ENCODE measurements at regions not wholly inside any gene's neighbourhood (a gene's known extent, or its start where the extent isn't known, plus 50 kb on each side); places are given as distances from the start of the nearest gene placed in this dataset.

DNA sequence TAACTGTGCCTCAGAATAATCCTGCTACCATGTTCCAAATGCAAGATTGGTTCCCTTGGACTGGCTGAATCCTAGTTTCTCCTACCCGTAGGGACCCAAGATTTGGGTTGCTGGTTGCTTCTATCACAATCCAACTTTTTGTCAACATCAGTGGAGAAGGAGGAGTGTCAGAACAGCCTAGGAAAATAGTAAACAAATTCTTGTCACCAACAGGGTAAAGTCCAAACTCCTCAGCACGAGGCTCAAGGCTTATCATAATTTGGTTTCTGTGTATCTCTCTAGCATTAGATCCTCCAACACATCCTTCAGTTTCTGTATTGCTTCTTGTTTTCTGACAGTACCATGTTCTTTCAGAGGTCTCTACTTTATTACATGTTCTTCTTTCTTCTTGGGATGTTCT is 370.2 kb upstream of the DAB1 start:
- H3K9me3 Mint-ChIP-seq = peaks cover 0 to 15% (median 1%) of the 10 kb centered on the region in 7 donors
- H3K4me3 Mint-ChIP-seq = no peak overlapping the region
- ATAC-seq (ENCODE audit: low read depth in 2 of 2) (no peak), DNase-seq (no peak)
- no peaks in the 10 kb centered on the region for H3K4me1 Mint-ChIP-seq
- H3K36me3 Mint-ChIP-seq = no peaks in the 10 kb centered on the region
- no peak overlapping the region for H3K27ac Mint-ChIP-seq
- peaks cover 0 to 7% (median 7%) of the 10 kb centered on the region in 3 donors for H3K27me3 Mint-ChIP-seq

DNA sequence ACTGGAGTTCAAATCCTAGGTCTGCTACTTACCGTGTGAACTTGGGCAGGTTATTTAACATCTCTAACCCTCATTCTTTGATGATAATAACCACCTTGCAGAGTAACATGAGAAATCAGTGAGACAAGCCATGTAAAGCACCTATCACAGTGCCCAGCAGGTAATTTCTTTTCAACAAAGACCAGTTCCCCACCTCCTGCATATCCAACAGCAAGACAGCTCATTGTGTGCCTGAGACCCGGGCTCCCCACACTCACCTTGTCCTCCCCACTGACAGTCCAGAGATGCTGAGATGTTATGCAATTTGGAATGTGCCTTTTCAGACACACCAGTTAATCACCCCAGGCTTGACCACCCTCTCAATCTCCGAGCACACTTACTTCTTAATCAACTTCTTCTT is 367.6 kb upstream of the DAB1 start:
- no peak for DNase-seq
- no peak overlapping the region for H3K4me3 Mint-ChIP-seq
- H3K4me1 Mint-ChIP-seq = no peaks in the 10 kb centered on the region
- no peak overlapping the region for H3K27ac Mint-ChIP-seq
- H3K36me3 Mint-ChIP-seq = no peaks in the 10 kb centered on the region
- no peak for ATAC-seq (ENCODE audit: low read depth in 2 of 2)
- peaks cover 0 to under 1% (median under 1%) of the 10 kb centered on the region in 3 donors for H3K27me3 Mint-ChIP-seq
- peaks cover 0 to 12% (median 1%) of the 10 kb centered on the region in 7 donors for H3K9me3 Mint-ChIP-seq

DNA sequence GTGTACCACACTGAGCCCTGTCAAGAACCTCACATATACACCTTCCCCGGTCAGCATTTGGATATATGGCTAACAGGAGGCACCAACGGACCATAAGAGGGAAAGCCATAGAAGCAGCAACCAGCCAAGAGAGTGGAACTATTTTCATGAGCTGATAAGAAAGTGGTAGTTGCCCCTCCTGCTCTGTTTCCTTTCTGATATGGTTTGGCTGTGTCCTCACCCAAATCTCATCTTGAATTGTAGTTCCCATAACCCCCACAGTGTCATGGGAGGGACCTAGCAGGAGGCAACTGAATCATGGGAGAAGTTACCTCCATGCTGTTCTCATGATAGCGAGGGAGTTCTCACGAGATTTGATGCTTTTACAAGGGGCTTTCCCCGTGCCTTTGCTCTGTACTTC is 366.1 kb upstream of the DAB1 start:
- DNase-seq (no peak), ATAC-seq (ENCODE audit: low read depth in 2 of 2) (no peak)
- H3K4me3 Mint-ChIP-seq = no peak overlapping the region
- H3K9me3 Mint-ChIP-seq = peaks cover 0 to 11% (median 1%) of the 10 kb centered on the region in 7 donors
- H3K27ac Mint-ChIP-seq = no peak overlapping the region
- no peaks in the 10 kb centered on the region for H3K27me3 Mint-ChIP-seq
- no peaks in the 10 kb centered on the region for H3K4me1 Mint-ChIP-seq
- H3K36me3 Mint-ChIP-seq = no peaks in the 10 kb centered on the region

DNA sequence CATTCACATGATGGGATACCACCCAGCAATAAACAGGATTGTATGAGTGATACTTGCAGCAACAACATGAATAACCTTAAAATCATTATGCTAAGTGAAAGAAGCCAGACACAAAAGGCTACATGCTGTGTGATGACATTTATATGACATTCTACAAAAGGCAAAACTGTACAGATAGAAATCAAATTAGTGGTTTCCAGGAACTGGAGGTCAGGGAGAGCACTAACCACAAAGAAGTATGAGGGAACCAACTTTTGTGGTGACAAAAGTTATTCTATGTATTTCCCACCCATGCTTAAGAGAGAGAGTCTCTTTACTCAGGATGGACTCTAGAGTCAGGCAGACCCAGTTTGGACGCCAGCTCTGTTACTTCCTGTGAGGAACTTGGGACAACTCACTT is 364.5 kb upstream of the DAB1 start:
- Mint-ChIP-seq H3K27ac (no peak overlapping the region), H3K4me3 (no peak overlapping the region), H3K27me3 (no peaks in the 10 kb centered on the region), H3K36me3 (no peaks in the 10 kb centered on the region), H3K4me1 (no peaks in the 10 kb centered on the region), H3K9me3 (peaks cover 0 to 7% (median 0%) of the 10 kb centered on the region in 7 donors)
- DNase-seq (no peak), ATAC-seq (ENCODE audit: low read depth in 2 of 2) (no peak)

DNA sequence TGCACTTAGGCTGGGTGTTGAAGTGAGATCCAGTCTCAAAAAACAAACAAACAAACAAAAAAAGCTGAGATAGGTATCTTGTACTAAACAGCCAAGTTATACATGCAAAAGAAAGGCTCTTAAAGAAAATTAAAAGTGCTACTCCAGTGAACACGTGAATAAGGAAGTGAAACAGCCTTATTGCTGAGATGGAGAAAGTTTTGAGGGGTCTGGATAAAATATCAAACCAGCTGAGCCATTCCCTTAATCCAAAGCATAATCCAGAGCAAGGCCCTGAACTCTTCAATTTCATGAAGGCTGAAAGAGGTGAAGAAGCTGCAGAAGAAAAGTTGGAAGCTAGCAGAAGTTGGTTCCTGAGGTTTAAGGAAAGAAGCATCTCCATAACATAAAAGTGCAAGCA is 360.5 kb upstream of the DAB1 start:
- Mint-ChIP-seq H3K4me1 (no peaks in the 10 kb centered on the region), H3K27me3 (peaks cover 2 to 7% (median 4%) of the 10 kb centered on the region in 3 donors), H3K9me3 (no peaks in the 10 kb centered on the region), H3K27ac (no peak overlapping the region), H3K36me3 (no peaks in the 10 kb centered on the region), H3K4me3 (no peak overlapping the region)
- DNase-seq = no peak
- ATAC-seq (ENCODE audit: low read depth in 2 of 2) = no peak

DNA sequence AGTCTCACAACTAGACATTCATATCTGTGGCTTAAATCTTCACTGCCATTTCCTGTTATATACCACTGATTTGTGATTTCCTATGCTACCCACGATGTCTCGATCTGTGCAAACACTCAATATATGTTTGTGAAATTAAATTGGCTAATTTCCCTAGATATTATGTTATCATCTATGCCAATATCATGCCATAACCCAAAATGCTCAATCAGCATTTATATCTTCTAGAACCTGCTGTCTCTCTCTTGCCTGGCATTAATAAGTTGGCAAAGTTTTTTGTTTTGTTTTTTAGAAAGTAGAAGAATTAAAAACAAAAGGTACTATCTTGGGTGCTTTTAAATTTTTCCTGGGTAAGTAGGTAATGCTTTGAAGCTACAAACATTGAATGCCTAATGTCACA is 358.5 kb upstream of the DAB1 start:
- Mint-ChIP-seq H3K36me3 (no peaks in the 10 kb centered on the region), H3K27ac (no peak overlapping the region), H3K4me1 (no peaks in the 10 kb centered on the region), H3K4me3 (no peak overlapping the region), H3K27me3 (peaks cover 9 to 17% (median 11%) of the 10 kb centered on the region in 3 donors), H3K9me3 (no peaks in the 10 kb centered on the region)
- DNase-seq (no peak), ATAC-seq (ENCODE audit: low read depth in 2 of 2) (no peak)

DNA sequence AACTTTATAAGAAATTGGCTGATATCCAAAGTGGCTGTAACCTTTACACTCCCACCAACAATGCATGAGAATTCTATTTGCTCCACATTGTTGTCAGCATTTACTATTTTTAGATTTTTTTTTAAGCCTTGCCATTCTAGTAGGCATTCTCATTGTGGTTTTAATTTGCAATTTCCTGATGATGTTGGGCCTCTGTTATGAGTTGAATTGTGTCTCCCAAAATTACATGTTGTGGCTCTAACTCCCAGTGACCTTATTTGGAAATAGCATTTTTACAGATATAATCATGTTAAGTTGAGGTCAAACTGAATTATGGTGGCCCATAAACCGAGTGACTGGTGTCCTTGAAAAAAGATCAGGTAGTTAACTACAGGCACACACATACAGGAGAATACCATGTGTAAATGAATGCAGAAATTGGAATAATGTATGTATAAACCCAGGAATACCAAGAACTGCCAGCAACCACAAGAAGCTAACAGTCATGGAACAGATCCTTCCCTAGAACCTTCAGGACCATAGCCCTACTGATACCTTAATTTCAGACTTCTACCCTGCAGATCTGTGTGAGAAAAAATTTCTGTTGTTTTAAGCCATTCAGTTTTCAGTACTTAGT is 348.8 kb upstream of the DAB1 start:
- ATAC-seq (ENCODE audit: low read depth in 2 of 2) (no peak), DNase-seq (no peak)
- H3K27me3 Mint-ChIP-seq = peaks cover 0 to 4% (median 0%) of the 10 kb centered on the region in 3 donors
- no peaks in the 10 kb centered on the region for H3K9me3 Mint-ChIP-seq
- H3K27ac Mint-ChIP-seq = no peak overlapping the region
- H3K4me1 Mint-ChIP-seq = no peaks in the 10 kb centered on the region
- no peak overlapping the region for H3K4me3 Mint-ChIP-seq
- no peaks in the 10 kb centered on the region for H3K36me3 Mint-ChIP-seq

DNA sequence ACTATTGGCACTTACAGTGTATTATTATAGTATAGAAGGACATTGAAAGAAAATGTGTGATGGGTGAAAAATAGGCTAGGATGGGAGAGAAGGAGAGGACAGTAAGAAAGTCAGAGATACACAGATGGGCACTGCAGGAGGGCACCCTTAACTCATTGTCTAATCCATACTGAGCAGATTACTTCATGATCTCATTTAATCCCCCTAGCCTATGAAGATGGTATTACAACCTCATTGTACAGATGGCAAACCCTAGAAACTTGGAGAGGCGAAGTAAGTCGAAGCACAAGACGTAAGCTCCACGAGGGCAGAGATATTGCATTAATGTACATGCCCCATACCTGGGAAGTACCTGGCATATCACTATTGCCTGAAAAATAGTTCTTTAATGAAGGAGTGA is 346.9 kb upstream of the DAB1 start:
- DNase-seq (no peak), ATAC-seq (ENCODE audit: low read depth in 2 of 2) (no peak)
- Mint-ChIP-seq H3K4me3 (no peak overlapping the region), H3K36me3 (no peaks in the 10 kb centered on the region), H3K27me3 (peaks cover 0 to 9% (median 4%) of the 10 kb centered on the region in 3 donors), H3K27ac (no peak overlapping the region), H3K4me1 (no peaks in the 10 kb centered on the region), H3K9me3 (no peaks in the 10 kb centered on the region)

DNA sequence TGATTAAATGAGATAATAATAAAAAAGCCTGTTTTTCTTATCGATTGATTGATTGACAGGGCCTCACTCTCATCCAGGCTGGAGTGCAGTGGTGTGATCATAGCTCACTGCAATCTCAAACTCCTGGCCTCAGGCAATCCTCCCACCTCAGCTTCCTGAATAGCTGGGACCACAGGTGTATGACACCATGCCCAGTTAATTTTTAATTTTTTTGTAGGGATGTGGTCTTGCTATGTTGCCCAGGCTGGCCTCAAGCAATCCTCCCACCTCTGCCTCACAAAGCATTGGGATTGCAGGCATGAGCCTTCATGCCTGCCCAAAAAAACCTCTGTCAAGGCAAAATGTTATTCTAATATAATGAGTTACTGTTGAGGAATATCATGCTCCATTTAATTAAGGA is 346.4 kb upstream of the DAB1 start:
- Mint-ChIP-seq H3K36me3 (no peaks in the 10 kb centered on the region), H3K4me3 (no peak overlapping the region), H3K9me3 (no peaks in the 10 kb centered on the region), H3K27ac (no peak overlapping the region), H3K27me3 (peaks cover 0 to 10% (median 4%) of the 10 kb centered on the region in 3 donors), H3K4me1 (no peaks in the 10 kb centered on the region)
- no peak for ATAC-seq (ENCODE audit: low read depth in 2 of 2)
- no peak for DNase-seq

DNA sequence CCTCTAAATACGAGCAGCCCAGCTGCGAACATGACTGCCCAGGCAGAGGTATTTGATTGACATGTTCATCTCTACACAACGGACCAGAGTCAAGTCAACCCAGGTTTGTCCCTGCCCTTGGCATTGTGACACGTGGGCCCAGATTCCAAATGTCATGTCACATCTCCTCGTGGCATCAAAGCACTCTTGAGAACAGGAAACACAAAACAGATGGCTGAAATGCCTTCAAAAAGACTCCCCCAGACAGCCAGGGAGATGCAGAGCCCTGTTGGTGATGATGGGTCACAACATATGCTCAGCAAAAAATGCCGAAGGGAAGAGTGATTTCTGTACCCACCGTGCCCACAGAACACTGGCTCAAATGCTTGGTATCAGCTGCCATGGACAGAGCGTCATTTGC is 337.8 kb upstream of the DAB1 start:
- Mint-ChIP-seq H3K4me3 (no peak overlapping the region), H3K27me3 (peaks cover 0 to 10% (median 4%) of the 10 kb centered on the region in 3 donors), H3K27ac (no peak overlapping the region), H3K9me3 (peaks cover 0 to 5% (median 0%) of the 10 kb centered on the region in 7 donors), H3K4me1 (no peaks in the 10 kb centered on the region), H3K36me3 (no peaks in the 10 kb centered on the region)
- ATAC-seq (ENCODE audit: low read depth in 2 of 2) (no peak), DNase-seq (no peak)

DNA sequence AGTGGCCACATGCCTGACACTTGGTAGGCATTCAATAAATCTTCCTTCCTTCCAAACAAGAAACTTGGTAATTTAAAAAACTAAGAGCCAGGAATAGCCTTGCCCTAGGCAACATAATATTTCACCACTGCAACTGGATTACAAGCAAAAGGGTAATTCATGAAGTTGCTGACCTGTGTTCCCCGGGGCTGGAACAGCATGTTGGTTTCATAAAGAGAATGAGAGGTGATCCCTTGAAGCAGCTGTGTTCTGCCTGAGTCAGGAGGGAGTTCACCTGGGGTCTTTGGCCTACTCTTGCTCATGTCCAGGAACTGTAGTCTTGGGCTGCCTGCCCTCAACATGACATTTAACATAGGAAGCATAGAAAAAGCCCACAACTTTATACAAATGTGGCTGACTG is 329.0 kb upstream of the DAB1 start:
- H3K4me1 Mint-ChIP-seq = no peaks in the 10 kb centered on the region
- no peaks in the 10 kb centered on the region for H3K36me3 Mint-ChIP-seq
- peaks cover 0 to 12% (median 8%) of the 10 kb centered on the region in 3 donors for H3K27me3 Mint-ChIP-seq
- no peak overlapping the region for H3K27ac Mint-ChIP-seq
- H3K4me3 Mint-ChIP-seq = no peak overlapping the region
- ATAC-seq (ENCODE audit: low read depth in 2 of 2) (no peak), DNase-seq (no peak)
- peaks cover 0 to 6% (median 0%) of the 10 kb centered on the region in 7 donors for H3K9me3 Mint-ChIP-seq

DNA sequence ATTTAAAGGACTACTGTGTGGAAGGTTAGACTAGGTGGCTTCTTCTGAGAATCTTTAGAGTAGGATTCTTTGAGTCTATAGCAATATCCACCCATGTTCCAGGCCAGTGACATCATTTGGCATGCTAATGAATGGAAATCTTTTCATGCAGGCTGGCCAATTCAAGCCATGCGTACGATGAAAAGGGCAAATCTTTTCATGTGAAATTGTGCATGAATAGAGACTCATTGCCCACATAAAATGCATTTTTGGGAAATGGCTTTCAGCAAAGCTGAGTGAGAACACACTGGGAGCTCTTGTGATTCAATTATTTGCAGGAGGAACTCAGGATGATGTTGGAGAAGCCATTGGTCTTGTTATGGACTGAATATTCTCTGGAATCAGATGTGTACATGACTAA is 324.9 kb upstream of the DAB1 start:
- no peak overlapping the region for H3K27ac Mint-ChIP-seq
- DNase-seq (no peak), ATAC-seq (ENCODE audit: low read depth in 2 of 2) (no peak)
- no peak overlapping the region for H3K4me3 Mint-ChIP-seq
- H3K9me3 Mint-ChIP-seq = peaks cover 0 to 6% (median 0%) of the 10 kb centered on the region in 7 donors
- H3K36me3 Mint-ChIP-seq = no peaks in the 10 kb centered on the region
- no peaks in the 10 kb centered on the region for H3K4me1 Mint-ChIP-seq
- peaks cover 0 to 12% (median 8%) of the 10 kb centered on the region in 3 donors for H3K27me3 Mint-ChIP-seq

DNA sequence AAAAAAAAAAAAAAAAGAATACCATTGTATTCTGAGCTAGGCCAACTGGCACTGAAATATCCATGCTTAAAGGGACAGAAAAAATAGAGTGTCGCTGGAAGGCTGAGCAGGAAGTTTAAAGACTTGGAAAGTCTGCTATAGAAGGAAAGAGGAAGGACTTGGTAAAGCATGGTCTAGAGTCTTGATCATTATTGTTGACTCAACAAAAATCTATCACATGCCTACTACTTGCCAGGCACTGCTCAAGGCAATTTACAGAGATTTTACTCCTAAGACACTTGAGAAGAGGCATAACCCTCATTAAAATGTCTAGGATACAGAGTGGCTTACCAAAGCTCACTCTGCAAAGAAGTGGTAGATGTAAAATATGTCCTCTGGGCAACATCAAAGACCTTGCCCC is 324.0 kb upstream of the DAB1 start:
- H3K4me1 Mint-ChIP-seq = no peaks in the 10 kb centered on the region
- DNase-seq (no peak), ATAC-seq (ENCODE audit: low read depth in 2 of 2) (no peak)
- peaks cover 0 to 12% (median 8%) of the 10 kb centered on the region in 3 donors for H3K27me3 Mint-ChIP-seq
- no peak overlapping the region for H3K27ac Mint-ChIP-seq
- H3K36me3 Mint-ChIP-seq = no peaks in the 10 kb centered on the region
- H3K9me3 Mint-ChIP-seq = peaks cover 0 to 6% (median 0%) of the 10 kb centered on the region in 7 donors
- H3K4me3 Mint-ChIP-seq = no peak overlapping the region

DNA sequence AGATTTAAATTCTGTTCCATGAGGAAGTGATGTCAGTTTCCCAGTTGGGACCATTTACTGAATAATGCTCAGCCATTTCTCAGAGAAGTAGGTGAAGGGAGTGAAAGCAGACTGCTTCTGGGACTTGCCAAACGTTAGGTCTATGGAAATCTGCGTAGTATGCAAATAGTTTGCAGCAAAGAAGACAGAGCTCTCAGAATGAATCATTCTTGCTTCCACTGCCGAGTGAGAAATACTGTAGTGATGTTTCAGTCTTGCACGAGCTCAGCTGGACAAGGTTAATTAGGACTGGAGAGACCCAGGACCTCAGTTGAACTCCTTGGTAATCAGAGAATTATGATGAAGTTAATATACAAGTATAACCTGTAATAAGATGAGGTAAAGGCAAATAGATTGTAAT is 317.7 kb upstream of the DAB1 start:
- no peak for ATAC-seq (ENCODE audit: low read depth in 2 of 2)
- Mint-ChIP-seq H3K36me3 (no peaks in the 10 kb centered on the region), H3K27ac (no peak overlapping the region), H3K4me3 (no peak overlapping the region), H3K27me3 (no peaks in the 10 kb centered on the region), H3K9me3 (peaks cover 0 to 3% (median 0%) of the 10 kb centered on the region in 7 donors), H3K4me1 (no peaks in the 10 kb centered on the region)
- no peak for DNase-seq

DNA sequence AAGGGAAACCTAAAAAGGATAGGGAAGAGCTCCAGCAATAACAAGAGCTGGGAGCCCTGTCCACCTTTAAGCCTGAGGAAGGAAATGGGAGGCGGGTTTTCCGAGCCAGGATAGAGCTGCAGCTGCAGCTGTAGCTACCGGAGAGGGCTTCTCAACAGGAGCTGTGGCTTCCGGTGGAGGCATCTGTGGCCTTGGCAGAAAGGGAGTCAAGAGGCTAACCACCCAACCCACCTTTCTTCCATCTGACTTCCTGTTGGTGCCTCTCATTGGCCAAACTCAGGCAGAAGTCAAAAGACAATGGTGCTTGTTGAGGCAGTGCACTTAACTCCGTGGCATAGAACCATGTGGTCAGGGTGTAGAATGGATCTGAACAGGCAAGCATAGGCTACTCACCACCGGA is 313.1 kb upstream of the DAB1 start:
- H3K9me3 Mint-ChIP-seq = peaks cover 0 to 3% (median 0%) of the 10 kb centered on the region in 7 donors
- no peaks in the 10 kb centered on the region for H3K27me3 Mint-ChIP-seq
- H3K4me3 Mint-ChIP-seq = no peak overlapping the region
- no peaks in the 10 kb centered on the region for H3K4me1 Mint-ChIP-seq
- no peaks in the 10 kb centered on the region for H3K36me3 Mint-ChIP-seq
- ATAC-seq (ENCODE audit: low read depth in 2 of 2) (no peak), DNase-seq (no peak)
- no peak overlapping the region for H3K27ac Mint-ChIP-seq
